Stomach (tissue), 4 donors: ENCODE measurements at regions not wholly inside any gene's neighbourhood (a gene's known extent, or its start where the extent isn't known, plus 50 kb on each side); places are given as distances from the start of the nearest gene placed in this dataset.

ENCODE experiments used
- EP300 ChIP-seq: sonication (generic); formaldehyde crosslinking; IDR thresholded peaks from one replicate; pipeline ENCODE4 v1.6.1; 2017; ENCODE audit warnings: antibody characterized with exemption
- POLR2A ChIP-seq, 4 donors: fragments of 450-650 bp; IDR thresholded peaks; one replicate each; pipeline ENCODE4 v1.6.1; 2016; ENCODE audit warnings: antibody characterized with exemption in 4 of 4, control low read depth in 2 of 4, mild to moderate bottlenecking in 1 of 4, moderate library complexity in 1 of 4
- TF ChIP-seq, protein P1 (sequence below), 7 experiments: fragments of 450-650 bp in 4 of 7; fragments of 200-600 bp in 3 of 7; sonication (generic) in 3 of 7; IDR thresholded peaks; one replicate each; pipeline ENCODE4 v1.5.1; 2016 to 2019; ENCODE audit warnings: antibody characterized with exemption in 7 of 7, control low read depth in 2 of 7, mild to moderate bottlenecking in 1 of 7

DNA sequence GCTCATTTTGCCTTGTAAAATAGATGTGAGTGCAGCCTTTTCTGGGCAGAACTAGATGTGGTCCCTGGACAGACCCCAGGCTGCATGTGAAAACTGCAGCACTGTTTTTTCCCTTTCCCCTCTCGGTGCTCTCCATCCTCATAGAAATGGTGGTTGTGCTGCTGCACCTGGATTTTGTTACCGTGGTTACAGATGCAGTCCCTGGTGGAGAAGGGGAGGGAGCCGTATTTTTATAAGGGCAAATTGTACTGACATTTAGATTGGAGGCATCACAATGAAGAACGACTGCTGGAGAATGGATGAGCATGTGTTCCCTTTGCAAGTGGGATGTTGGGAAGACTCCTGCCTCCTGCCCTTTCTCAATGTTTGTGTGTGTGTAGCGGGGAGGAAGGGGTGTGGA, 469.9 kb downstream of the CCSER2 start:
- TF ChIP-seq POLR2A (IDR thresholded peaks at IDR 0.05) = no peak
- TF ChIP-seq, protein P1, sequence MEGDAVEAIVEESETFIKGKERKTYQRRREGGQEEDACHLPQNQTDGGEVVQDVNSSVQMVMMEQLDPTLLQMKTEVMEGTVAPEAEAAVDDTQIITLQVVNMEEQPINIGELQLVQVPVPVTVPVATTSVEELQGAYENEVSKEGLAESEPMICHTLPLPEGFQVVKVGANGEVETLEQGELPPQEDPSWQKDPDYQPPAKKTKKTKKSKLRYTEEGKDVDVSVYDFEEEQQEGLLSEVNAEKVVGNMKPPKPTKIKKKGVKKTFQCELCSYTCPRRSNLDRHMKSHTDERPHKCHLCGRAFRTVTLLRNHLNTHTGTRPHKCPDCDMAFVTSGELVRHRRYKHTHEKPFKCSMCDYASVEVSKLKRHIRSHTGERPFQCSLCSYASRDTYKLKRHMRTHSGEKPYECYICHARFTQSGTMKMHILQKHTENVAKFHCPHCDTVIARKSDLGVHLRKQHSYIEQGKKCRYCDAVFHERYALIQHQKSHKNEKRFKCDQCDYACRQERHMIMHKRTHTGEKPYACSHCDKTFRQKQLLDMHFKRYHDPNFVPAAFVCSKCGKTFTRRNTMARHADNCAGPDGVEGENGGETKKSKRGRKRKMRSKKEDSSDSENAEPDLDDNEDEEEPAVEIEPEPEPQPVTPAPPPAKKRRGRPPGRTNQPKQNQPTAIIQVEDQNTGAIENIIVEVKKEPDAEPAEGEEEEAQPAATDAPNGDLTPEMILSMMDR (IDR thresholded peaks at IDR 0.05) = no peak
- TF ChIP-seq EP300 = no peak
